HEK293T (cell line): ENCODE measurements at regions not wholly inside any gene's neighbourhood (a gene's known extent, or its start where the extent isn't known, plus 50 kb on each side); places are given as distances from the start of the nearest gene placed in this dataset.

Experiments
- ARNT ChIP-seq: fragments of 450-650 bp; IDR thresholded peaks from 2 replicates; pipeline ENCODE4 v1.6.1; 2017; ENCODE audit warnings: mild to moderate bottlenecking
- ELF4 ChIP-seq: fragments of 450-650 bp; IDR thresholded peaks from 2 replicates; pipeline ENCODE4 v1.6.1; 2017; ENCODE audit warnings: antibody characterized with exemption
- FOXA1 ChIP-seq: fragments of 450-650 bp; IDR thresholded peaks from 2 replicates; pipeline ENCODE4 v1.6.1; 2016; ENCODE audit warnings: mild to moderate bottlenecking
- FOXK2 ChIP-seq: fragments of 450-650 bp; IDR thresholded peaks from 2 replicates; pipeline ENCODE4 v1.6.1; 2016; ENCODE audit warnings: mild to moderate bottlenecking
- FOXM1 ChIP-seq: fragments of 450-650 bp; IDR thresholded peaks from 2 replicates; pipeline ENCODE4 v1.6.1; 2017; ENCODE audit warnings: mild to moderate bottlenecking, borderline replicate concordance
- HDGF ChIP-seq: fragments of 450-650 bp; IDR thresholded peaks from 2 replicates; pipeline ENCODE4 v1.6.1; 2017; ENCODE audit warnings: antibody characterized with exemption, borderline replicate concordance
- L3MBTL2 ChIP-seq: fragments of 450-650 bp; conservative IDR thresholded peaks from 2 replicates; pipeline ENCODE4 v1.6.1; 2016; ENCODE audit warnings: mild to moderate bottlenecking
- LEF1 ChIP-seq: fragments of 450-650 bp; IDR thresholded peaks from 2 replicates; pipeline ENCODE4 v1.6.1; 2017; ENCODE audit warnings: mild to moderate bottlenecking, borderline replicate concordance
- NFRKB ChIP-seq: fragments of 450-650 bp; IDR thresholded peaks from 2 replicates; pipeline ENCODE4 v1.6.1; 2016; ENCODE audit warnings: mild to moderate bottlenecking, moderate library complexity
- SP1 ChIP-seq: fragments of 450-650 bp; IDR thresholded peaks from 2 replicates; pipeline ENCODE4 v1.6.1; 2017
- SUZ12 ChIP-seq: fragments of 450-650 bp; IDR thresholded peaks from 2 replicates; pipeline ENCODE4 v1.6.1; 2016; ENCODE audit warnings: mild to moderate bottlenecking
- TARDBP ChIP-seq: fragments of 450-650 bp; IDR thresholded peaks from 2 replicates; pipeline ENCODE4 v1.6.1; 2016
- ZNF384 ChIP-seq: fragments of 450-650 bp; IDR thresholded peaks from 2 replicates; pipeline ENCODE4 v1.6.1; 2016
- TF ChIP-seq, protein P1 (sequence below): fragments of 450-650 bp; IDR thresholded peaks from 2 replicates; pipeline ENCODE4 v1.6.1; 2016

- TF ChIP-seq ELF4 (no peak), ZNF384 (no peak), ARNT (no peak), FOXA1 (no peak), L3MBTL2 (no peak), SP1 (no peak), LEF1 (no peak), TARDBP (no peak), NFRKB (no peak), SUZ12 (no peak), FOXM1 (no peak), FOXK2 (no peak), HDGF (no peak)
- TF ChIP-seq, protein P1, sequence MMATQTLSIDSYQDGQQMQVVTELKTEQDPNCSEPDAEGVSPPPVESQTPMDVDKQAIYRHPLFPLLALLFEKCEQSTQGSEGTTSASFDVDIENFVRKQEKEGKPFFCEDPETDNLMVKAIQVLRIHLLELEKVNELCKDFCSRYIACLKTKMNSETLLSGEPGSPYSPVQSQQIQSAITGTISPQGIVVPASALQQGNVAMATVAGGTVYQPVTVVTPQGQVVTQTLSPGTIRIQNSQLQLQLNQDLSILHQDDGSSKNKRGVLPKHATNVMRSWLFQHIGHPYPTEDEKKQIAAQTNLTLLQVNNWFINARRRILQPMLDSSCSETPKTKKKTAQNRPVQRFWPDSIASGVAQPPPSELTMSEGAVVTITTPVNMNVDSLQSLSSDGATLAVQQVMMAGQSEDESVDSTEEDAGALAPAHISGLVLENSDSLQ, result no peak
Observed at GRCh38 chr10:52992567-52992966, 220.0 kb upstream of the MBL2 start.
